ENCODE measurements at regions not wholly inside any gene's neighbourhood (a gene's known extent, or its start where the extent isn't known, plus 50 kb on each side); places are given as distances from the start of the nearest gene placed in this dataset.
A peak's percentile ranks its signal among the peaks of the same experiment; 100 is the strongest.
"Not testable (repeated sequence)": the region's sequence is repeated elsewhere in the genome, so short reads cannot be mapped to it uniquely, and the experiment has no call there.

- DNase-seq (ENCODE audit: extremely low read depth in 1 of 2, low read depth in 1 of 2) = no peak
Observed at GRCh38 chr14:71803539-71804260, 128.5 kb upstream of the RGS6 start.

GRCh38 chr14:71804992-71805391, 127.2 kb upstream of the RGS6 start:
- DNase-seq (ENCODE audit: extremely low read depth in 1 of 2, low read depth in 1 of 2) = no peak

GRCh38 chr14:71807049-71807448, 125.2 kb upstream of the RGS6 start:
- DNase-seq (ENCODE audit: extremely low read depth in 1 of 2, low read depth in 1 of 2) = not testable (repeated sequence)

GRCh38 chr14:71810800-71811199, 121.4 kb upstream of the RGS6 start:
- DNase-seq (ENCODE audit: extremely low read depth in 1 of 2, low read depth in 1 of 2) = not testable (repeated sequence)

GRCh38 chr14:71812693-71813092, 119.5 kb upstream of the RGS6 start:
- no peak for DNase-seq (ENCODE audit: extremely low read depth in 1 of 2, low read depth in 1 of 2)

DNA sequence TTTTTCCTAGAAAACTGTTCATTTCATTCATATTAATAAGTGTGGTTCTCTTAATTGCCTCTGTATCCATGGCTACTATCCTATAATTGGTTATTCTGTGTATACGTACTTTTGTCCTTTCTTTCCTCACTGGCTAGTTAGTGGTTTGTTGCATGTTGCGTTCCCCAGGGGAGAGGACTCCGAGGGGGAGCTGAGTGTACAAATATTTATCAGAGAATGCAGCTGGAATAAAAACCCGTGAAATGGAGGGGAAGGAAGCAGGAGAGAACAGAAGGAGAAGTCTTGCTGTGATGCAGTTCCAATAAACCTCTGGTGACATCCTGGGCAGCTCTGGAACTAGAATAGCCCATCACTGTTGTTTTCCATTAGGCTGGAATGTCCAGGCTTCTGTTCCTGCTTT, 117.1 kb upstream of the RGS6 start:
- DNase-seq (ENCODE audit: extremely low read depth in 1 of 2, low read depth in 1 of 2) = no peak

DNA sequence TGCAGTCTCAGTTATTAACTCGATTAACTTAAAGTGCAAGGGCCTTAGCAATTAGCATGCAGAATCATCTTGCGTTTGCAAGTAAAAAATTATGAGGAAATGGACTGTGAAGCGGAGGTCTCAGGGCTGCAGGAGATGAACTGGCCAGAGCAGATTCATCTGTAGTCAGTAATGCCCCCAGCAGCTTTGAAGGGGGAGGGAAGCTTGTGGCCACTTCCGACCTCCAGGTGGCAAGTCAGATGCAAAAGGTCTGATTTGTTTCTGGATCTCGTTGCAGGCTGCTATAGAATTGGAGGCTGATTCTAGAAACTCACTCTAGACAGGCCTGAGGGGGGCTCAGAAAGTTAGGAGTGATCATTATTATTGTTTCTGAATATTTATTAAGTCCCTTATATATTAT, 107.4 kb upstream of the RGS6 start:
- no peak for DNase-seq (ENCODE audit: extremely low read depth in 1 of 2, low read depth in 1 of 2)

DNA sequence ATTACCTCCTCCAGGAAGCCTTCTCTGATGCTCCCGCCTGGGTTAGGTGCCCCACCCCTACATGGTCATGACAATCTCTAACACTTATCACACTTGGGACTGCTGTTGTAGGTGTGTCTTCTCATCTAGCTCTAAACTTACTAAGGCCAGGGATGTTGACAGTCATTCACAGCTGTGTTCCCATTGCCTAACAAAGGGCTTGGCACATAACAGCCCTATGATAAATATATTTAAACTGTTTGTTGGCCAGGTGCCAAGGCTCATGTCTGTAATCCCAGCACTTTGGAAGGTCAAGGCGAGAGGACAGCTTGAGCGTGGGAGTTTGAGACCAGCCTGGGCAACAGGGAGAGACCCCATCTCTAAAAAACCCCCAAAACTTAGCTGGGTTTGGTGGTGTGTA, 98.8 kb upstream of the RGS6 start:
- no peak for DNase-seq (ENCODE audit: extremely low read depth in 1 of 2, low read depth in 1 of 2)

DNA sequence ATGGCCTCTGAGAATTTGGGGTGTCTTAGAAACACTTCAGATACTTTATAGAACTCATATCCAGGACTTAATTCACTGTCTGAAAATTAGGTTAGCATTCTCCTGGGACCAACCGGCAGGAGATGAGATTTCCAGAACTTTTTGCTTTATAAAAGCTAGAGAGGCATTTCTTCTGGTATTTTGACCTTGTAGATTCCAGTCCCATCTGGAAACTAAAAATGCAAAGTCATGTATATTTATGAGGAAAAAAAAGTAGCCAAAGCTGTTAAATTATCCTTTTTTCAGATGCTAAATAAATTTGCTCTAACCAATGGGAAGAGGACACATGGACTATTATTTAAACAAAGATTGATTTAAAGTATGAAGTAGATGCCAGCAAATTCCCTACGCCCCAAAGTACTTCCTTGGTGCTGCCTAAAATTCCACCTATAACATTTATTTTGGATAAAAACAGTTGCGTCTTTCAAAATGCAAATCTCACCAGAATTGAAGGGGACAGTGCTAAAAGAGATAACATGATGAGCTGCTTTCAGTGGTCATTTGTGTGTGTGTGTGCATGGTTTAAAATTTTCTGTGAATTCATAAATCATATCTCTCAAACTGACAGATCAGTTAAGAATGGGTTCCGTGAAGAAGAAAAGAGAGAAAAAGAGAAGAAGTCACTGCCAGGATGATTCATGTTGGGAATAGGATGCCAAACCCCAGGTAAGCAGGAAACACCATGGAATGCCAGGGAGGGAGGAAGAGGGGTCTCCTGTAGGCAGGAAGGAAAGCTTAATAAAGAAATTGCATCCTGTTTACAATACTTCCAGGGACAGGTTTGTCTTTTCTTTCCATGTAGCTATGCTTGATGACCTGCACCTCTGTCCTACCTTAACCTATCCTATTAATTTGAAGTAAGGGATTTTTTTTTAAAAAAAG, 97.7 kb upstream of the RGS6 start:
- no peak for DNase-seq (ENCODE audit: extremely low read depth in 1 of 2, low read depth in 1 of 2)

- DNase-seq (ENCODE audit: extremely low read depth in 1 of 2, low read depth in 1 of 2) = no peak
Observed at GRCh38 chr14:71852181-71852580, 80.0 kb upstream of the RGS6 start.

DNA sequence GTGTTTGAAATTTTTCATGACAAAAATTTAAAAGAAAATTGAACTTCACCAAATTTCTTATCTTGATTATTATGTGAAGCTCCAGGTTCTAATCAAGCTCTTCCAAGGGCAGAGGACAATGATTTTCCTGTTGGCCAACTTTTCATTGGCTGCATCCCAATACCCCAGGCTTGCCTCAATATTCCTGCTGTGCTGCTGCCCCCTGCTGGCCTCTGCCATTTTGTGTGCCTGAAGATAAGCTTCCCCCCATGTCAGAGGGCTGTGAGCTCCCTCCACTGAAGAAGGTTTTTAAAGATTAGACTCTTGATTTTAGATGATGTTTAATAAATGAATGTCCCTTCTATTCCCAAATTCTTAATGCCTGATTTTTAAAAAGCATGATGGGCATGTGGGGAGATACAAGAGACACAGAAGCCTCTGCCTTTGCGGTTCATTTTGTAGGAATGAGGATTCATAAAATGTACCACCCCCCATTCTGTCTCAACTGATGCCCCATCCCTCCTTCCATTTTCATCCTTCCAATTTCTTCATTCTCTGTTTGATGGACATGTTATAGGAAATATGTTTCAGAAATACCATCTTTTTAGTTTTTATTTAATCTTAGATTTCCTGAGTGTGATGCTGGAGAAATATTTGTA, 76.7 kb upstream of the RGS6 start:
- peak; percentile 2 to 15 for DNase-seq (ENCODE audit: extremely low read depth in 1 of 2, low read depth in 1 of 2)

- no peak for DNase-seq (ENCODE audit: extremely low read depth in 1 of 2, low read depth in 1 of 2)
Observed at GRCh38 chr14:71856199-71856919, 75.9 kb upstream of the RGS6 start.

DNA sequence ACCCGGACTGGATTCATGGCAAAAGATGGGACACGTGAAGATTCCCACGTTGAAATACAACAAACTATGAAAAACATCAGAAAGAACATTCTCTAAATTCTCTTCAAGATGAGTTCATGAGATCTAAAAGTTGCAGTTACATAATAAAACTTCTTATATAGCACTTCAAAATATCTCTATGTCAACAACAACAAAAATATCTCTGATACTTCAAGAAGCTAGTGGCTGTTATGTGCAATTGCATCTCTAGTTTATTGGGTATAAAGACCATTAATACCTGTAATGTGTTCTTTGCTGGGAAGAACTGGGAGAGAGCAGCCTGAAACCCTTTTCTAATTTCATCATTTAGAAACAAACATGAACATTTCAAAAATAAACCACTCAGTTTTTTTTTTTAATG, 69.2 kb upstream of the RGS6 start:
- DNase-seq (ENCODE audit: extremely low read depth in 1 of 2, low read depth in 1 of 2) = no peak

GRCh38 chr14:71863766-71864165, 68.5 kb upstream of the RGS6 start:
- no peak for DNase-seq (ENCODE audit: extremely low read depth in 1 of 2, low read depth in 1 of 2)
